ENCODE measurements at regions not wholly inside any gene's neighbourhood (a gene's known extent, or its start where the extent isn't known, plus 50 kb on each side); places are given as distances from the start of the nearest gene placed in this dataset.
"Not testable (repeated sequence)": the region's sequence is repeated elsewhere in the genome, so short reads cannot be mapped to it uniquely, and the experiment has no call there.

- DNase-seq = no peak
These were observed 992.6 kb downstream of the PCDH9 start for GRCh38 chr13:66237411-66238062.

GRCh38 chr13:66234159-66234558 lies 996.0 kb downstream of the PCDH9 start:
- DNase-seq = no peak

GRCh38 chr13:66231958-66232357 lies 998.2 kb downstream of the PCDH9 start:
- not testable (repeated sequence) for DNase-seq

- DNase-seq = no peak
These were observed 1005.1 kb downstream of the PCDH9 start for GRCh38 chr13:66225072-66225471.

GRCh38 chr13:66224663-66225062 lies 1005.5 kb downstream of the PCDH9 start:
- no peak for DNase-seq

GRCh38 chr13:66222926-66223325 lies 1007.2 kb downstream of the PCDH9 start:
- DNase-seq = no peak

- DNase-seq = no peak
These were observed 1008.0 kb downstream of the PCDH9 start for GRCh38 chr13:66222127-66222526.

GRCh38 chr13:66219506-66219905 lies 1010.6 kb downstream of the PCDH9 start:
- no peak for DNase-seq

- DNase-seq = no peak
These were observed 1011.6 kb downstream of the PCDH9 start for GRCh38 chr13:66218583-66218982.

GRCh38 chr13:66216728-66217127 lies 1013.4 kb downstream of the PCDH9 start:
- DNase-seq = no peak

- no peak for DNase-seq
These were observed 1015.7 kb downstream of the PCDH9 start for GRCh38 chr13:66214467-66214866.

- no peak for DNase-seq
These were observed 1017.6 kb downstream of the PCDH9 start for GRCh38 chr13:66212511-66212910.

- no peak for DNase-seq
These were observed 1019.5 kb downstream of the PCDH9 start for GRCh38 chr13:66210677-66211076.

GRCh38 chr13:66208589-66208988 lies 1021.5 kb downstream of the PCDH9 start:
- DNase-seq = no peak

GRCh38 chr13:66207610-66208009 lies 1022.5 kb downstream of the PCDH9 start:
- no peak for DNase-seq

GRCh38 chr13:66205807-66206206 lies 1024.3 kb downstream of the PCDH9 start:
- DNase-seq = no peak

- no peak for DNase-seq
These were observed 1029.6 kb downstream of the PCDH9 start for GRCh38 chr13:66200555-66200954.

GRCh38 chr13:66195238-66195637 lies 1034.9 kb downstream of the PCDH9 start:
- no peak for DNase-seq

- no peak for DNase-seq
These were observed 1040.2 kb downstream of the PCDH9 start for GRCh38 chr13:66189986-66190385.

- no peak for DNase-seq
These were observed 1049.3 kb downstream of the PCDH9 start for GRCh38 chr13:66180836-66181235.

- DNase-seq = no peak
These were observed 1058.2 kb downstream of the PCDH9 start for GRCh38 chr13:66171920-66172319.

- no peak for DNase-seq
These were observed 1067.7 kb downstream of the PCDH9 start for GRCh38 chr13:66162470-66162869.

- no peak for DNase-seq
These were observed 1070.6 kb downstream of the PCDH9 start for GRCh38 chr13:66159511-66159910.

- no peak for DNase-seq
These were observed 1075.2 kb downstream of the PCDH9 start for GRCh38 chr13:66154976-66155375.

GRCh38 chr13:66154354-66154753 lies 1075.8 kb downstream of the PCDH9 start:
- no peak for DNase-seq

All from hippocampal formation (tissue), 2 donors.